GM18907 (cell line): ENCODE measurements at regions not wholly inside any gene's neighbourhood (a gene's known extent, or its start where the extent isn't known, plus 50 kb on each side); places are given as distances from the start of the nearest gene placed in this dataset.

Experiments
- ATAC-seq: cut with Tn5 transposase; IDR thresholded peaks from one replicate; pipeline ENCODE4 v1.9.1; 2021; ENCODE audit warnings: mild to moderate bottlenecking, moderate library complexity; ENCODE audit not compliant: unreplicated experiment

GRCh38 chr6:8219352-8219943, 117.1 kb upstream of the EEF1E1 start:
- ATAC-seq = peak; percentile 76

GRCh38 chr6:8218861-8219260, 116.5 kb upstream of the EEF1E1 start:
- ATAC-seq = no peak

- ATAC-seq = no peak
Measured at GRCh38 chr6:8215631-8216030, 113.3 kb upstream of the EEF1E1 start.

- ATAC-seq = no peak
Measured at GRCh38 chr6:8213995-8214394, 111.6 kb upstream of the EEF1E1 start.

- ATAC-seq = no peak
Measured at GRCh38 chr6:8212720-8213434, 110.5 kb upstream of the EEF1E1 start.

- no peak for ATAC-seq
Measured at GRCh38 chr6:8207869-8208191, 105.5 kb upstream of the EEF1E1 start.

- ATAC-seq = no peak
Measured at GRCh38 chr6:8207191-8207868, 105.0 kb upstream of the EEF1E1 start.

- ATAC-seq = no peak
Measured at GRCh38 chr6:8203337-8203736, 101.0 kb upstream of the EEF1E1 start.

GRCh38 chr6:8201679-8202078, 99.3 kb upstream of the EEF1E1 start:
- ATAC-seq = no peak

- no peak for ATAC-seq
Measured at GRCh38 chr6:8200255-8200654, 97.9 kb upstream of the EEF1E1 start.

GRCh38 chr6:8195714-8196102, 93.4 kb upstream of the EEF1E1 start:
- no peak for ATAC-seq

- ATAC-seq = no peak
Measured at GRCh38 chr6:8195040-8195713, 92.8 kb upstream of the EEF1E1 start.

- no peak for ATAC-seq
Measured at GRCh38 chr6:8194490-8194889, 92.1 kb upstream of the EEF1E1 start.

GRCh38 chr6:8193541-8193940, 91.2 kb upstream of the EEF1E1 start:
- ATAC-seq = no peak

GRCh38 chr6:8192597-8192996, 90.2 kb upstream of the EEF1E1 start:
- ATAC-seq = no peak

- no peak for ATAC-seq
Measured at GRCh38 chr6:8192067-8192466, 89.7 kb upstream of the EEF1E1 start.

- no peak for ATAC-seq
Measured at GRCh38 chr6:8191629-8192028, 89.3 kb upstream of the EEF1E1 start.

- ATAC-seq = no peak
Measured at GRCh38 chr6:8187209-8187608, 84.9 kb upstream of the EEF1E1 start.

GRCh38 chr6:8182902-8183665, 80.7 kb upstream of the EEF1E1 start:
- no peak for ATAC-seq

GRCh38 chr6:8181951-8182845, 79.8 kb upstream of the EEF1E1 start:
- no peak for ATAC-seq
